Fibroblast of the aortic adventitia (primary cell): ENCODE measurements at regions not wholly inside any gene's neighbourhood (a gene's known extent, or its start where the extent isn't known, plus 50 kb on each side); places are given as distances from the start of the nearest gene placed in this dataset.

Experiments
- DNase-seq: peaks from one replicate; pipeline ENCODE4 v3.0.0-alpha.2; 2010; ENCODE audit warnings: low read depth
- H3K4me3 ChIP-seq: 2 replicates; pipeline ENCODE4 v1.5.1; 2011; ENCODE audit warnings: low read depth, mild to moderate bottlenecking, control low read depth, low read length, moderate library complexity
- CTCF ChIP-seq: IDR thresholded peaks from 2 replicates; pipeline ENCODE4 v1.5.1; 2011; ENCODE audit warnings: mild to moderate bottlenecking, low read length, control low read depth, inconsistent platforms; ENCODE audit not compliant: insufficient read depth

GRCh38 chr2:12795851-12796250 lies 79.1 kb downstream of the TRIB2 start:
- no peak for DNase-seq
- H3K4me3 ChIP-seq: no peak overlapping the region
- no peak for TF ChIP-seq CTCF

- no peak for TF ChIP-seq CTCF
- no peak for DNase-seq
- H3K4me3 ChIP-seq: no peak overlapping the region
Observed at GRCh38 chr2:12796657-12797056, 79.9 kb downstream of the TRIB2 start.

- no peak overlapping the region for H3K4me3 ChIP-seq
- no peak for TF ChIP-seq CTCF
- peak; percentile 92 for DNase-seq
Observed at GRCh38 chr2:12797815-12798214, 81.1 kb downstream of the TRIB2 start.

- peak; percentile 45 for DNase-seq
- no peak overlapping the region for H3K4me3 ChIP-seq
- no peak for TF ChIP-seq CTCF
Observed at GRCh38 chr2:12803607-12804006, 86.9 kb downstream of the TRIB2 start.

- no peak overlapping the region for H3K4me3 ChIP-seq
- TF ChIP-seq CTCF: peak; percentile 4
- no peak for DNase-seq
Observed at GRCh38 chr2:12804091-12804856, 87.5 kb downstream of the TRIB2 start.

- TF ChIP-seq CTCF: no peak
- no peak overlapping the region for H3K4me3 ChIP-seq
- DNase-seq: no peak
Observed at GRCh38 chr2:12805033-12805432, 88.3 kb downstream of the TRIB2 start.

- no peak for DNase-seq
- H3K4me3 ChIP-seq: no peak overlapping the region
- no peak for TF ChIP-seq CTCF
Observed at GRCh38 chr2:12806549-12807242, 90.0 kb downstream of the TRIB2 start.
